C4-2B (cell line): ENCODE measurements at regions not wholly inside any gene's neighbourhood (a gene's known extent, or its start where the extent isn't known, plus 50 kb on each side); places are given as distances from the start of the nearest gene placed in this dataset.

Experiments
- ZFX ChIP-seq: fragments of 450-650 bp; IDR thresholded peaks from 2 replicates; pipeline ENCODE4 v1.6.1; 2017
- TF ChIP-seq, protein P1 (sequence below): fragments of 450-650 bp; conservative IDR thresholded peaks from 2 replicates; pipeline ENCODE4 v1.5.1; 2017; ENCODE audit warnings: mild to moderate bottlenecking

DNA sequence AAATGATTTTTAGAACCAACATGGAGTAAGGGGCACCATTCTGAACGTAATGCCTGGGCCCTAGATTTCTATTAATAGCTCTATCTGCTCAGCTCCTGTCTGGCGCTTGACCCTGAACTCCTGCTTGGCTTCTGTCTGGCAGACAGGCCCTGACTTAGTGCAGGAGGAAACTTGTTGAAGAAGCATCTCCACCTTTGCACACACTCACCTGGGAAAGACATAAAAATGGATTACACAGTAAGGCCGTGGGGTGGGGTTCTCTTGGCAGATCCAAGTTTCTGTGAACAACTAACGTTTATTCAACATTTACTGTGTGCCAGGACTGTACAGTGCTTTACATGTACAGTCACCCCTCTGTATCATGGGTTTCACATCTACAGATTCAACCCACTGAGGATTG, 62.1 kb upstream of the CNIH3 start:
- TF ChIP-seq, protein P1, sequence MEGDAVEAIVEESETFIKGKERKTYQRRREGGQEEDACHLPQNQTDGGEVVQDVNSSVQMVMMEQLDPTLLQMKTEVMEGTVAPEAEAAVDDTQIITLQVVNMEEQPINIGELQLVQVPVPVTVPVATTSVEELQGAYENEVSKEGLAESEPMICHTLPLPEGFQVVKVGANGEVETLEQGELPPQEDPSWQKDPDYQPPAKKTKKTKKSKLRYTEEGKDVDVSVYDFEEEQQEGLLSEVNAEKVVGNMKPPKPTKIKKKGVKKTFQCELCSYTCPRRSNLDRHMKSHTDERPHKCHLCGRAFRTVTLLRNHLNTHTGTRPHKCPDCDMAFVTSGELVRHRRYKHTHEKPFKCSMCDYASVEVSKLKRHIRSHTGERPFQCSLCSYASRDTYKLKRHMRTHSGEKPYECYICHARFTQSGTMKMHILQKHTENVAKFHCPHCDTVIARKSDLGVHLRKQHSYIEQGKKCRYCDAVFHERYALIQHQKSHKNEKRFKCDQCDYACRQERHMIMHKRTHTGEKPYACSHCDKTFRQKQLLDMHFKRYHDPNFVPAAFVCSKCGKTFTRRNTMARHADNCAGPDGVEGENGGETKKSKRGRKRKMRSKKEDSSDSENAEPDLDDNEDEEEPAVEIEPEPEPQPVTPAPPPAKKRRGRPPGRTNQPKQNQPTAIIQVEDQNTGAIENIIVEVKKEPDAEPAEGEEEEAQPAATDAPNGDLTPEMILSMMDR, result no peak
- TF ChIP-seq ZFX, result no peak
